Memory B cell (primary cell): ENCODE measurements at regions not wholly inside any gene's neighbourhood (a gene's known extent, or its start where the extent isn't known, plus 50 kb on each side); places are given as distances from the start of the nearest gene placed in this dataset.
"Not testable (repeated sequence)": the region's sequence is repeated elsewhere in the genome, so short reads cannot be mapped to it uniquely, and the experiment has no call there.

Experiments used
- ATAC-seq: fragments of 150-1000 bp; cut with Tn5 transposase; 2 replicates; pipeline ENCODE4 v1.10.0; 2021; ENCODE audit warnings: low read depth, mild to moderate bottlenecking, moderate library complexity
- DNase-seq, 2 donors: peaks; one replicate each; pipeline ENCODE4 v3.0.0; 2022; ENCODE audit warnings: low spot score in 2 of 2
- H3K27ac Mint-ChIP-seq: one replicate; pipeline ENCODE4 v1.8.0; 2022; ENCODE audit warnings: mild to moderate bottlenecking, moderate library complexity, mixed read lengths
- H3K27me3 Mint-ChIP-seq: one replicate; pipeline ENCODE4 v1.8.0; 2022; ENCODE audit warnings: mixed read lengths
- H3K36me3 Mint-ChIP-seq: one replicate; pipeline ENCODE4 v1.8.0; 2022; ENCODE audit warnings: mild to moderate bottlenecking, mixed read lengths
- H3K4me1 Mint-ChIP-seq: one replicate; pipeline ENCODE4 v1.8.0; 2022; ENCODE audit warnings: mixed read lengths
- H3K4me3 Mint-ChIP-seq: one replicate; pipeline ENCODE4 v1.8.0; 2022; ENCODE audit warnings: mild to moderate bottlenecking, moderate library complexity, mixed read lengths
- H3K9me3 Mint-ChIP-seq: one replicate; pipeline ENCODE4 v1.8.0; 2022; ENCODE audit warnings: mixed read lengths

- peaks cover 15% of the 10 kb centered on the region for H3K9me3 Mint-ChIP-seq
- no peak for ATAC-seq
- H3K4me1 Mint-ChIP-seq: no peaks in the 10 kb centered on the region
- H3K4me3 Mint-ChIP-seq: no peak overlapping the region
- H3K36me3 Mint-ChIP-seq: no peaks in the 10 kb centered on the region
- no peaks in the 10 kb centered on the region for H3K27me3 Mint-ChIP-seq
- DNase-seq: no peak
- H3K27ac Mint-ChIP-seq: no peak overlapping the region
Observed at GRCh38 chr14:40232302-40232701, 800.1 kb upstream of the FBXO33 start.

GRCh38 chr14:40229676-40230075 lies 797.4 kb upstream of the FBXO33 start:
- H3K27ac Mint-ChIP-seq: no peak overlapping the region
- ATAC-seq (no peak), DNase-seq (no peak)
- no peaks in the 10 kb centered on the region for H3K4me1 Mint-ChIP-seq
- H3K4me3 Mint-ChIP-seq: no peak overlapping the region
- H3K27me3 Mint-ChIP-seq: no peaks in the 10 kb centered on the region
- no peaks in the 10 kb centered on the region for H3K36me3 Mint-ChIP-seq
- H3K9me3 Mint-ChIP-seq: peaks cover 16% of the 10 kb centered on the region

GRCh38 chr14:40222996-40223395 lies 790.8 kb upstream of the FBXO33 start:
- ATAC-seq (no peak), DNase-seq (no peak)
- Mint-ChIP-seq H3K36me3 (no peaks in the 10 kb centered on the region), H3K27ac (no peak overlapping the region), H3K4me1 (peaks cover 11% of the 10 kb centered on the region), H3K27me3 (no peaks in the 10 kb centered on the region), H3K4me3 (no peak overlapping the region), H3K9me3 (peaks cover 16% of the 10 kb centered on the region)

- DNase-seq (no peak), ATAC-seq (no peak)
- Mint-ChIP-seq H3K4me1 (peaks cover 11% of the 10 kb centered on the region), H3K27me3 (no peaks in the 10 kb centered on the region), H3K9me3 (peaks cover 9% of the 10 kb centered on the region), H3K27ac (no peak overlapping the region), H3K4me3 (no peak overlapping the region), H3K36me3 (no peaks in the 10 kb centered on the region)
Observed at GRCh38 chr14:40221428-40221827, 789.2 kb upstream of the FBXO33 start.

- H3K9me3 Mint-ChIP-seq: peaks cover 11% of the 10 kb centered on the region
- no peaks in the 10 kb centered on the region for H3K36me3 Mint-ChIP-seq
- H3K27me3 Mint-ChIP-seq: no peaks in the 10 kb centered on the region
- H3K27ac Mint-ChIP-seq: no peak overlapping the region
- DNase-seq (no peak), ATAC-seq (no peak)
- no peak overlapping the region for H3K4me3 Mint-ChIP-seq
- H3K4me1 Mint-ChIP-seq: peaks cover 11% of the 10 kb centered on the region
Observed at GRCh38 chr14:40219032-40219431, 786.8 kb upstream of the FBXO33 start.

GRCh38 chr14:40218282-40218941 lies 786.2 kb upstream of the FBXO33 start:
- Mint-ChIP-seq H3K36me3 (no peaks in the 10 kb centered on the region), H3K4me3 (no peak overlapping the region), H3K4me1 (peaks cover 11% of the 10 kb centered on the region), H3K27me3 (no peaks in the 10 kb centered on the region), H3K9me3 (peaks cover 11% of the 10 kb centered on the region), H3K27ac (peak overlapping the region; percentile 32)
- DNase-seq (no peak), ATAC-seq (peak; percentile 83)

GRCh38 chr14:40216976-40217375 lies 784.7 kb upstream of the FBXO33 start:
- Mint-ChIP-seq H3K4me1 (peaks cover 11% of the 10 kb centered on the region), H3K27ac (no peak overlapping the region), H3K9me3 (peaks cover 9% of the 10 kb centered on the region), H3K36me3 (no peaks in the 10 kb centered on the region), H3K4me3 (no peak overlapping the region), H3K27me3 (no peaks in the 10 kb centered on the region)
- DNase-seq (no peak), ATAC-seq (no peak)

GRCh38 chr14:40216408-40216807 lies 784.2 kb upstream of the FBXO33 start:
- not testable (repeated sequence) for H3K9me3 Mint-ChIP-seq, H3K4me3 Mint-ChIP-seq, H3K36me3 Mint-ChIP-seq, H3K27me3 Mint-ChIP-seq, ATAC-seq, H3K27ac Mint-ChIP-seq, DNase-seq
- H3K4me1 Mint-ChIP-seq: peaks cover 11% of the 10 kb centered on the region

- no peak for DNase-seq
- Mint-ChIP-seq H3K36me3 (no peaks in the 10 kb centered on the region), H3K27ac (no peak overlapping the region), H3K27me3 (no peaks in the 10 kb centered on the region), H3K4me3 (no peak overlapping the region), H3K9me3 (peaks cover 6% of the 10 kb centered on the region), H3K4me1 (peaks cover 5% of the 10 kb centered on the region)
- no peak for ATAC-seq
Observed at GRCh38 chr14:40213701-40214100, 781.5 kb upstream of the FBXO33 start.

- Mint-ChIP-seq H3K27me3 (no peaks in the 10 kb centered on the region), H3K36me3 (no peaks in the 10 kb centered on the region), H3K4me1 (no peaks in the 10 kb centered on the region), H3K9me3 (peaks cover 7% of the 10 kb centered on the region), H3K27ac (no peak overlapping the region), H3K4me3 (no peak overlapping the region)
- ATAC-seq (no peak), DNase-seq (no peak)
Observed at GRCh38 chr14:40204441-40205175, 772.4 kb upstream of the FBXO33 start.

- Mint-ChIP-seq H3K9me3 (peaks cover 1% of the 10 kb centered on the region), H3K36me3 (no peaks in the 10 kb centered on the region), H3K27ac (no peak overlapping the region), H3K4me3 (no peak overlapping the region), H3K4me1 (no peaks in the 10 kb centered on the region), H3K27me3 (no peaks in the 10 kb centered on the region)
- ATAC-seq (no peak), DNase-seq (no peak)
Observed at GRCh38 chr14:40199101-40199500, 766.9 kb upstream of the FBXO33 start.

- peaks cover 1% of the 10 kb centered on the region for H3K9me3 Mint-ChIP-seq
- no peak overlapping the region for H3K27ac Mint-ChIP-seq
- no peaks in the 10 kb centered on the region for H3K4me1 Mint-ChIP-seq
- no peak for ATAC-seq
- H3K36me3 Mint-ChIP-seq: no peaks in the 10 kb centered on the region
- no peaks in the 10 kb centered on the region for H3K27me3 Mint-ChIP-seq
- H3K4me3 Mint-ChIP-seq: no peak overlapping the region
- DNase-seq: no peak
Observed at GRCh38 chr14:40197344-40197743, 765.1 kb upstream of the FBXO33 start.

GRCh38 chr14:40188006-40188405 lies 755.8 kb upstream of the FBXO33 start:
- ATAC-seq (no peak), DNase-seq (no peak)
- Mint-ChIP-seq H3K4me1 (no peaks in the 10 kb centered on the region), H3K36me3 (no peaks in the 10 kb centered on the region), H3K27ac (no peak overlapping the region), H3K27me3 (no peaks in the 10 kb centered on the region), H3K4me3 (no peak overlapping the region), H3K9me3 (peaks cover 2% of the 10 kb centered on the region)

- Mint-ChIP-seq H3K27me3 (no peaks in the 10 kb centered on the region), H3K4me3 (no peak overlapping the region), H3K27ac (no peak overlapping the region), H3K4me1 (no peaks in the 10 kb centered on the region), H3K9me3 (peaks cover 10% of the 10 kb centered on the region), H3K36me3 (no peaks in the 10 kb centered on the region)
- no peak for DNase-seq
- ATAC-seq: no peak
Observed at GRCh38 chr14:40164083-40164482, 731.9 kb upstream of the FBXO33 start.

GRCh38 chr14:40139657-40140056 lies 707.4 kb upstream of the FBXO33 start:
- Mint-ChIP-seq H3K4me3 (no peak overlapping the region), H3K4me1 (no peaks in the 10 kb centered on the region), H3K36me3 (no peaks in the 10 kb centered on the region), H3K27me3 (no peaks in the 10 kb centered on the region), H3K27ac (no peak overlapping the region), H3K9me3 (peaks cover 3% of the 10 kb centered on the region)
- ATAC-seq (no peak), DNase-seq (no peak)
